D341Med (cell line): ENCODE measurements at regions not wholly inside any gene's neighbourhood (a gene's known extent, or its start where the extent isn't known, plus 50 kb on each side); places are given as distances from the start of the nearest gene placed in this dataset.
"Not testable (repeated sequence)": the region's sequence is repeated elsewhere in the genome, so short reads cannot be mapped to it uniquely, and the experiment has no call there.

Source experiments
- DNase-seq: peaks from one replicate; pipeline ENCODE4 v3.0.0; 2012; ENCODE audit warnings: low spot score

DNA sequence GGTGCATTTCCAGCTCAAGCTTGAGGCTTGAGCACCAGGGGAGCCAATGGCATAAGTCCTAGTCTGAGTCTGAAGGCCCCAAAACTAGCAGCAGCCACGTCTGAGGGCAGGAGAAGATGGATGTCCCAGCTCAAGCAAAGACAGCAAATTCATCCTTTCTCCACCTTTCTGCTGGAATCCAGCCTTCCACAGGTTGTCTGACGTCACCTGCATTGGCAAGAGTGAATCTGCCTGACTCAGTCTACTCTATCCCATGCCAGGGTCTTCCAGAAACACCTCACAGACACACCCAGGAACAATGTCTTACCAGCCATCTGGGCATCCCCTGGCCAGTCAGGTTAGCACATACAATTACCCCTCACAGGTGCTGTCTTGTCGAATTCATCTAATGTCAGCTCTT, 76.2 kb upstream of the SOX11 start:
- no peak for DNase-seq

DNA sequence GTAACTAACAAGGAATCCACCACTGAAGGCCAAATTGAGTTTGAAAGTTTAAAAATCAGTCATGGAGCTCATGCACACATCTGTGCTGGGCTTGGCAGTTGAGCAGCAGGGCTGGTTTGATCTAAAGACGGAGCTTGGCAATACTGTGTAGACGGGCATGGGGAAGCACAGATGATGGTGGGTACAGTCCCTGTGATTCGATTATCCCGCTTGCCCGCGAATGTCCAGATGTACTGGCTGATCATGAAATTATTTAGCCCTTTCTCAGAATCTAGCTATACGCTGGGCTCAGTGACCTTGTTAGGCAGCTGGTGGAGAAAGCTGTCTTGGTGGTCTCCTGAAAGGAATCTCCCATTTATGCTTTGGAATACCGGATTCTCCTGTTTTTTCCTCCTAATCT, 74.8 kb upstream of the SOX11 start:
- DNase-seq = no peak

DNA sequence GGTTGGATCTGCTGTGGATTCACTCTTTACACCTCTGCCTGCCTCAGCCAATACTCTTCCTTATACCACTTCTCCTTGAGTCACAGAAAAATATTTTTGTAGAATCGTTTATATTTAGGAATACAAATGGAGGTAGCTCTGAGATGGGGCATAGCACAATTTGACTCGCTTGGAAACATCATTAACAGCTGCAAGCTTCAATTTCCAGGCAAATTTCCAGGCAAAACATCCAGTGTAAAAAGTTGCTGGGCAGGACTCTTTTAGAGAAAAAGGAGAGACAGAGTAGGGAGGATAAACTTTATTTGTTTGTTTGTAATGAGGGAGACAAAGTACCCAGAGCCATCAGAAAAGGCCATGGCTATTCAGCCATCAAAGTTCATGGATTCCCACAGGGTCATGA, 74.4 kb upstream of the SOX11 start:
- no peak for DNase-seq

DNA sequence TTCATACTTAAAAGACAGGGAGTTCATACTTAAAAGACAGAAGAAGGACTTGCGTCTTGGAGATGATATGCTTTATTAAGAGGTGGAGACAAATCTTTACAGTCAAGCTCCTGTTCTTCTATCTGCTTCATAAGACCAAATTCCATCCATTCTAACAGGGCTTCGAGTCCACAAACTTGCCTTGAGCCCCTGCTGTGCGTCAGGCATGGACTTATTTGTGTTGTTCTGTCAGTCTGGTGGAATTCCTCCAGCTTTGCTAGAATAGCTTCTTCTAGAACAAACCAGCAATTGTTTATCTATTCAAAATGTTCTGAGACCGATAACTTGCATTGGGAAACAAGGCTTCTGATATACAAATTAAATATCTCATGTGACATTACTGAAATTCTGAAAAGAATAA, 73.9 kb upstream of the SOX11 start:
- no peak for DNase-seq

DNA sequence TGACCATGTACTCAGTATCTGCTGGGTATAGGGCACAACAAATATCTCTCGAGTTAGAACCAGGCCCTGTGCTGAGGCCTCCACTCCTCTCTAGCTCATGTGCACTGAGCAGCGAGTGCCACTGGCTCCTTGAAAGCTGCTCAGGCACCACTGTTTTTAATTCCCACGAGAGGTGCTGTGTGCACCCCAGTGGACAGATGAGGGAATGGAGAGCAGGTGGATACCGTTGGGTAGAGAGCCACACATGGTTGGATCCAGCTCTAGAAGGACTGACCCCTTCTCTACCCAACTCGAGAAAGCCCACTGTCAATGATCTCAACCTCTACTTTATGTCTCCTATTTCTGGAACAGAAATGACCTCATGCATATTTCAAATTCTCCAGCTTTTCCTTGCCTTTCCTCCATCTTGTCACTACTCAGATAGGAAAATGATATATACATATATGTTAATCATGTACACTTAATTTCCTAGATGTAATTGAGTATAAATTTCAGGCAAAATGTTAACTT, 66.6 kb upstream of the SOX11 start:
- DNase-seq = not testable (repeated sequence)

DNA sequence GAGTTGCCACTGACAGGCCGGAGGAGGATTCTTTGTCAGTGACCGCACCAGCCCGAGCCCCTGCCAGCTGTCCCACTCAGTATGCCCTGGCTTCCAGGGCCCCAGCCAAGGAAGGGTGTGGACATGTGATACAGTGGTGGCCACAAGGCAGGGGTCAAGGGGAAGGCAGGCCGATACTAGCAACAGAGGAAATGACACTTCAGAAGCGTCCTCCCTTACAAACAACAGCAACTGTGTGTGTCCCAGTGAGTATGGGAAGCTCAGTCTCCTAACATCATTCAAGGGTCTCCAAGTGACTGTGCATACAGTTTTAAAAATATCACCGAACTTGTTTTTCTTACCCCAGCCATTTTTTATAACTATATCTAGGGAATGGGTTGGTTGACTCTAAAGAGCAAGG, 63.7 kb upstream of the SOX11 start:
- not testable (repeated sequence) for DNase-seq

DNA sequence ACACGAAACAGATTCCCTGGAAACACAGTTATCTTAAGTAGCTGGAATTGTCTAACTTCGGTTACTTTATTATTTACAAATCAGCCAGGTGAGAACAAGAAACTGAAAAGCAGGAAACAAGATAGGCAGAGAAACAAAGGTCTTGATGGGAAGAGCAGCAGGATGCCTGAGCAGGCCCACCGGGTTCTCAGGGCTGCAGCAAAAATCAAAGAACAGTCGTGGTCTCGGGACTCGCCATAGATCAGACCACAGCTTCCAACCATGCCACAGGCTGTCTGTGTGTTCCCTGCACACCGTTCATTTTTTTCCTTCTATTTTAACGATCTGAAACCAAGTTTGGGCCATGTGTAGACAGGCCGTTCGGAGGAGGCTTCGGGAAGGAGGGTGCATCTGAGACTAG, 62.7 kb upstream of the SOX11 start:
- DNase-seq = not testable (repeated sequence)

DNA sequence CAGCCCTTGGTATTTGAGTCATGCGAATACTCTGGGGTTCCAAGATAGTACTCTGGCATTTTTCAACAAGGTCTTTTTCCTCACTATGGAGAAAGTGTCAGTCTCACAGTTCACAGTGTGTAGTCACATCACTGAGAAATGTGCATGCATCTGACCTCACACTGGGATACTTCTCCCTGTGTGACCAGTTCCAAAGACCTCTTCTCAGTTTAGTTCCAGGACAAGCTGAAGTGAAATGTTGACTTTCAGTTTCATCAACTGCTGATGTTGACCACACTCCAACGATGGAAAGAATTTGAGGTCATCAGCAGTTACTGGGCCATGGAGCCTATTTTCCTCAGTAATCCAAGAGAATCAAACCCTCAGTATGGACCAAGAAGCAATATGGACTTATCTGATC, 55.1 kb upstream of the SOX11 start:
- not testable (repeated sequence) for DNase-seq
